ENCODE measurements at regions not wholly inside any gene's neighbourhood (a gene's known extent, or its start where the extent isn't known, plus 50 kb on each side); places are given as distances from the start of the nearest gene placed in this dataset.

GRCh38 chr3:72439321-72440183 is 408.7 kb downstream of the SHQ1 start:
- ATAC-seq (ENCODE audit: low FRiP score in 2 of 2) (peak in 1 of 2 donors; percentile 37), DNase-seq (no peak)
- peaks cover 41 to 65% (median 54%) of the 10 kb centered on the region in 4 donors for H3K4me1 ChIP-seq
- H3K27ac ChIP-seq = no peak overlapping the region
- no peak overlapping the region for H3K4me3 ChIP-seq
- no peaks in the 10 kb centered on the region for H3K9me3 ChIP-seq
- TF ChIP-seq POLR2AphosphoS5 (IDR thresholded peaks at IDR 0.05) = no peak
- TF ChIP-seq EP300 (IDR thresholded peaks at IDR 0.05) = no peak
- no peak for TF ChIP-seq POLR2A (IDR thresholded peaks at IDR 0.05)
- TF ChIP-seq CTCF (IDR thresholded peaks at IDR 0.05) = no peak
- WGBS, 2 donors = 47 to 62% methylated on average over 5 of the region's 5 CpGs
- no peaks in the 10 kb centered on the region for H3K36me3 ChIP-seq
- H3K27me3 ChIP-seq = no peaks in the 10 kb centered on the region

DNA sequence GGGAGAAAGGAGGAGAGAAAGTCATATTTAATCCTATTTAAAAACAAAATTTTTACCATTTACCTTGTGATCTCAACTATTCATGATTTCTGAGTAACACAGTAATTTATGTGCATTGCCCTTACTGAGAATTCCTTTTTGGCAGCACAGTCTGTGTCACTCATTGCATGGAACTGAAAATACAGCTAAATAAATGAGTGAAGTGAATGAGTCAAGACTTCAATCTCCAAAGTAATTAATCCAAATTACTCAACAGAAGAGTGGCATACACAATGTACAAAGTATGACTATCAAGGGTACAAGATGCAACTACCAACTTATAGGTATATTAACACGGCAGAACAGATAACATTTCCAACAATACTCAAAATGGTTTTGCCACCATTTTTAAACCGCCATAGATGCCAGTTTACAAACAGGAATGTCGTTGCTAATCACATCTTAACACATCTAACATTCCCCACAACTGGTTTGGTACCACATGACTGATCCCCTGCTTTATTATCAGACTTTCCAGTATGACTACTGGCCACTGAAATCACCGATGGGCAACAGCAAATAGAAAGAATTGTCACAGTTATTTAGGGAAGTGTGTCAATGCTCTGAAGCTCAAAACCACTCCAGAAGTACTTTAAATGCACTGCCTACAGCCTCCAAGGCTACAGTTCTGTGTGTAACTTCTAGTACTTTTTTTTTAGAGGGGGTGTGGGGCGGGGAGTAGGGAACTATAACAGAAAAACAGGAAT is 410.4 kb downstream of the SHQ1 start:
- ATAC-seq (ENCODE audit: low FRiP score in 2 of 2) = peak in 1 of 2 donors; percentile 14
- H3K27ac ChIP-seq = no peak overlapping the region

DNA sequence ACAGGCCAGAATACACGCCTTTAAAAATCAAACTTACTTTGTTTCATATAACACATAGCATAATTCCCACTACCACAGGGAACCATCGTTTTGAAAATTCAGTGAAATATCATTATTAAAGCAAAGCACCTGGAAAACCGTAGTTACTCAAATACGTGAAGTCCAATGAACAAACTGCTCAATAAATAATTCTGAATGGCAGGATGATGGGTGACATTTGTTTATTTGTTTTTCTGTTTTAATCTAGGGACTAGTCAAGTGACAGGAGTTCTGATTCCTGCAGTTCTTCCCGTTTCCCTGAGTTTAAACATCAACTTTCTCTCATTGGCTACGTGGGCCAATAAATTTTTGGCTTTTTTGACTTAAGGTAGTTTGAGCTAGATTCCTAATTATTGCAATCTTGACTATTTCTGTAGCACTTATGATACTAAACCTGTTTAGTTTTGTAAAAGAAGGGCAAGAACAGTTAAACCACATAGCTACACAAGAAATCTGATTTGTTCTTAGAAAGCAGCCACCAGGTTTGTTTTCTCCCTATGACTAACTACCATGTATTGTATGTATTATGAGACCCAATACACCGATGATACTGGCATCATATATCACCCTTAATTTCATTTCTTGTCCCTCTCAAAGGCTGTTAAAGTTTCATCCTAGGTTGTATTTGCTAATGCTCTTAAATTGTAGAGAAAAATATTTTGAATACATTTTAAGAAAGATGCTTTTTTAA is 411.2 kb downstream of the SHQ1 start:
- ATAC-seq (ENCODE audit: low FRiP score in 2 of 2) (no peak), DNase-seq (no peak)
- no peaks in the 10 kb centered on the region for H3K36me3 ChIP-seq
- peaks cover 31 to 54% (median 44%) of the 10 kb centered on the region in 4 donors for H3K4me1 ChIP-seq
- WGBS, 2 donors = 56 to 61% methylated on average over 7 of the region's 7 CpGs
- H3K27ac ChIP-seq = no peak overlapping the region
- no peaks in the 10 kb centered on the region for H3K9me3 ChIP-seq
- TF ChIP-seq EP300 (IDR thresholded peaks at IDR 0.05) = no peak
- TF ChIP-seq CTCF (IDR thresholded peaks at IDR 0.05) = no peak
- no peak for TF ChIP-seq POLR2A (IDR thresholded peaks at IDR 0.05)
- TF ChIP-seq POLR2AphosphoS5 (IDR thresholded peaks at IDR 0.05) = no peak
- no peak overlapping the region for H3K4me3 ChIP-seq
- no peaks in the 10 kb centered on the region for H3K27me3 ChIP-seq

More for the DNA sequence above, 410.4 kb downstream of the SHQ1 start:
- TF ChIP-seq EP300 (IDR thresholded peaks at IDR 0.05) (no peak), POLR2AphosphoS5 (IDR thresholded peaks at IDR 0.05) (no peak), CTCF (IDR thresholded peaks at IDR 0.05) (no peak)
- Histone ChIP-seq H3K4me3 (no peak overlapping the region), H3K4me1 (peaks cover 27 to 58% (median 45%) of the 10 kb centered on the region in 4 donors), H3K36me3 (no peaks in the 10 kb centered on the region), H3K9me3 (no peaks in the 10 kb centered on the region), H3K27me3 (no peaks in the 10 kb centered on the region)
- 65 to 70% methylated on average over 5 of the region's 5 CpGs for WGBS, 2 donors
- no peak for DNase-seq

DNA sequence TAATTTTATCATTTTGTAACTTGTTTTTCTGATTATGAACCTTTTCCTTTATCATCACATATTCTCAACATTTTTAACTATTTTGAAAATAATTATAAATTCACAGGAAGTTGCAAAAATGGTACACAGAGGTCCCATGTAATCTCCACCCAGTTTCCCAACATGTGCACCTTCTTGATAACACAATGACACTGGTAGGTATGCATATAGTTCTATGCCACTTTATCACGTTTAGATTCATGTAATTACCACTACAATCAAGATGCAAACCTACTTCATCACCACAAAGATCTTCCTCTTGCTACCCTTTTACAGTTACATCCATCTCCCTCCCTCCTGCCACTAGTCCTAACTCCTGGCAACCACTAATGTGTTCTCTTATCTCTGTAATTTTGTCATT is 413.9 kb downstream of the SHQ1 start:
- DNase-seq = no peak
- Histone ChIP-seq H3K27me3 (no peaks in the 10 kb centered on the region), H3K9me3 (no peaks in the 10 kb centered on the region), H3K36me3 (no peaks in the 10 kb centered on the region), H3K4me1 (peaks cover 30 to 34% (median 32%) of the 10 kb centered on the region in 4 donors), H3K27ac (no peak overlapping the region), H3K4me3 (no peak overlapping the region)
- TF ChIP-seq EP300 (IDR thresholded peaks at IDR 0.05) (no peak), CTCF (IDR thresholded peaks at IDR 0.05) (no peak), POLR2A (IDR thresholded peaks at IDR 0.05) (no peak), POLR2AphosphoS5 (IDR thresholded peaks at IDR 0.05) (no peak)
- ATAC-seq (ENCODE audit: low FRiP score in 2 of 2) = no peak
- 59 to 71% methylated on average over 1 of the region's 1 CpG for WGBS, 2 donors
